Progenitor cell of endocrine pancreas (in vitro differentiated cells): ENCODE measurements at regions not wholly inside any gene's neighbourhood (a gene's known extent, or its start where the extent isn't known, plus 50 kb on each side); places are given as distances from the start of the nearest gene placed in this dataset.

ENCODE experiments used
- DNase-seq: peaks from one replicate; pipeline ENCODE4 v3.0.0; 2021; ENCODE audit warnings: low spot score; ENCODE audit not compliant: unreplicated experiment
- H3K27ac Mint-ChIP-seq: 2 replicates; pipeline ENCODE4 v1.8.0; 2021; ENCODE audit warnings: mild to moderate bottlenecking, moderate library complexity, mixed read lengths
- H3K27me3 Mint-ChIP-seq: 2 replicates; pipeline ENCODE4 v1.8.0; 2021; ENCODE audit warnings: mixed read lengths
- H3K36me3 Mint-ChIP-seq: 2 replicates; pipeline ENCODE4 v1.8.0; 2022; ENCODE audit warnings: mixed read lengths; ENCODE audit not compliant: insufficient read depth
- H3K4me1 Mint-ChIP-seq: 2 replicates; pipeline ENCODE4 v1.8.0; 2021; ENCODE audit warnings: low read depth, mixed read lengths
- H3K4me3 Mint-ChIP-seq: 2 replicates; pipeline ENCODE4 v1.8.0; 2021; ENCODE audit warnings: low read depth, mild to moderate bottlenecking, moderate library complexity, mixed read lengths
- H3K9me3 Mint-ChIP-seq: 2 replicates; pipeline ENCODE4 v1.8.0; 2021; ENCODE audit warnings: low read depth, mixed read lengths
- CTCF ChIP-seq: fragments of 200-600 bp; sonication (generic); IDR thresholded peaks from one replicate; pipeline ENCODE4 v1.5.0; 2021; ENCODE audit warnings: antibody characterized with exemption, mild to moderate bottlenecking; ENCODE audit not compliant: unreplicated experiment

- H3K27ac Mint-ChIP-seq = no peak overlapping the region
- H3K27me3 Mint-ChIP-seq = peaks cover 3% of the 10 kb centered on the region
- no peak for DNase-seq
- no peak for TF ChIP-seq CTCF
- H3K4me1 Mint-ChIP-seq = peaks cover 4% of the 10 kb centered on the region
- H3K36me3 Mint-ChIP-seq = no peaks in the 10 kb centered on the region
- no peak overlapping the region for H3K4me3 Mint-ChIP-seq
- H3K9me3 Mint-ChIP-seq = no peaks in the 10 kb centered on the region
These were observed 329.0 kb upstream of the PROK2 start for GRCh38 chr3:72113964-72114363.

GRCh38 chr3:72113564-72113963, 328.6 kb upstream of the PROK2 start:
- no peaks in the 10 kb centered on the region for H3K36me3 Mint-ChIP-seq
- H3K27me3 Mint-ChIP-seq = peaks cover 3% of the 10 kb centered on the region
- H3K4me1 Mint-ChIP-seq = peaks cover 4% of the 10 kb centered on the region
- no peak overlapping the region for H3K27ac Mint-ChIP-seq
- H3K9me3 Mint-ChIP-seq = no peaks in the 10 kb centered on the region
- no peak for DNase-seq
- no peak overlapping the region for H3K4me3 Mint-ChIP-seq
- TF ChIP-seq CTCF = no peak

- no peaks in the 10 kb centered on the region for H3K9me3 Mint-ChIP-seq
- peaks cover 3% of the 10 kb centered on the region for H3K27me3 Mint-ChIP-seq
- no peak for DNase-seq
- H3K4me3 Mint-ChIP-seq = no peak overlapping the region
- no peaks in the 10 kb centered on the region for H3K36me3 Mint-ChIP-seq
- H3K27ac Mint-ChIP-seq = no peak overlapping the region
- peaks cover 4% of the 10 kb centered on the region for H3K4me1 Mint-ChIP-seq
- TF ChIP-seq CTCF = no peak
These were observed 327.5 kb upstream of the PROK2 start for GRCh38 chr3:72112435-72112834.

- TF ChIP-seq CTCF = no peak
- no peak overlapping the region for H3K4me3 Mint-ChIP-seq
- DNase-seq = no peak
These were observed 326.6 kb upstream of the PROK2 start for GRCh38 chr3:72111265-72112205.

GRCh38 chr3:72109327-72110259, 324.6 kb upstream of the PROK2 start:
- DNase-seq = no peak
- H3K36me3 Mint-ChIP-seq = no peaks in the 10 kb centered on the region
- peaks cover 8% of the 10 kb centered on the region for H3K4me1 Mint-ChIP-seq
- TF ChIP-seq CTCF = no peak
- H3K4me3 Mint-ChIP-seq = no peak overlapping the region
- H3K9me3 Mint-ChIP-seq = no peaks in the 10 kb centered on the region
- peaks cover 11% of the 10 kb centered on the region for H3K27me3 Mint-ChIP-seq
- no peak overlapping the region for H3K27ac Mint-ChIP-seq

More at GRCh38 chr3:72111265-72112205, 326.6 kb upstream of the PROK2 start:
- no peak overlapping the region for H3K27ac Mint-ChIP-seq
- peaks cover 3% of the 10 kb centered on the region for H3K27me3 Mint-ChIP-seq
- peaks cover 4% of the 10 kb centered on the region for H3K4me1 Mint-ChIP-seq
- H3K36me3 Mint-ChIP-seq = no peaks in the 10 kb centered on the region
- no peaks in the 10 kb centered on the region for H3K9me3 Mint-ChIP-seq
